ENCODE measurements at regions not wholly inside any gene's neighbourhood (a gene's known extent, or its start where the extent isn't known, plus 50 kb on each side); places are given as distances from the start of the nearest gene placed in this dataset.

GRCh38 chr2:235378944-235379343, 114.9 kb upstream of the AGAP1 start:
- ChIA-PET CTCF (no interaction called here), POLR2A (no interaction called here)
- Mint-ChIP-seq H3K36me3 (no peaks in the 10 kb centered on the region), H3K4me1 (ENCODE audit: low read depth) (no peaks in the 10 kb centered on the region), H3K27ac (no peak overlapping the region), H3K27me3 (peaks cover 8% of the 10 kb centered on the region), H3K4me3 (no peak overlapping the region), H3K9me3 (no peaks in the 10 kb centered on the region)
- DNase-seq: no peak
- intact Hi-C loops (cut with micrococcal nuclease): no loop called here

- Mint-ChIP-seq H3K27ac (no peak overlapping the region), H3K36me3 (no peaks in the 10 kb centered on the region), H3K27me3 (peaks cover 5% of the 10 kb centered on the region), H3K9me3 (no peaks in the 10 kb centered on the region), H3K4me1 (ENCODE audit: low read depth) (no peaks in the 10 kb centered on the region), H3K4me3 (no peak overlapping the region)
- ChIA-PET CTCF (no interaction called here), POLR2A (no interaction called here)
- intact Hi-C loops (cut with micrococcal nuclease): no loop called here
- no peak for DNase-seq
Observed at GRCh38 chr2:235381261-235381912, 112.5 kb upstream of the AGAP1 start.

- H3K4me1 Mint-ChIP-seq (ENCODE audit: low read depth): no peaks in the 10 kb centered on the region
- no peak overlapping the region for H3K4me3 Mint-ChIP-seq
- ChIA-PET POLR2A (no interaction called here), CTCF (no interaction called here)
- peaks cover 4% of the 10 kb centered on the region for H3K27me3 Mint-ChIP-seq
- no peak overlapping the region for H3K27ac Mint-ChIP-seq
- DNase-seq: no peak
- intact Hi-C loops (cut with micrococcal nuclease): no loop called here
- no peaks in the 10 kb centered on the region for H3K9me3 Mint-ChIP-seq
- no peaks in the 10 kb centered on the region for H3K36me3 Mint-ChIP-seq
Observed at GRCh38 chr2:235382179-235382578, 111.7 kb upstream of the AGAP1 start.

- ChIA-PET POLR2A (no interaction called here), CTCF (no interaction called here)
- Mint-ChIP-seq H3K36me3 (no peaks in the 10 kb centered on the region), H3K27ac (no peak overlapping the region), H3K4me3 (no peak overlapping the region), H3K4me1 (ENCODE audit: low read depth) (no peaks in the 10 kb centered on the region), H3K9me3 (no peaks in the 10 kb centered on the region), H3K27me3 (peaks cover 3% of the 10 kb centered on the region)
- no peak for DNase-seq
- intact Hi-C loops (cut with micrococcal nuclease): no loop called here
Observed at GRCh38 chr2:235382601-235383000, 111.2 kb upstream of the AGAP1 start.

GRCh38 chr2:235383272-235383843, 110.5 kb upstream of the AGAP1 start:
- ChIA-PET CTCF (no interaction called here), POLR2A (no interaction called here)
- H3K36me3 Mint-ChIP-seq: no peaks in the 10 kb centered on the region
- peaks cover 3% of the 10 kb centered on the region for H3K27me3 Mint-ChIP-seq
- no peak overlapping the region for H3K27ac Mint-ChIP-seq
- H3K4me1 Mint-ChIP-seq (ENCODE audit: low read depth): no peaks in the 10 kb centered on the region
- H3K9me3 Mint-ChIP-seq: no peaks in the 10 kb centered on the region
- no peak for DNase-seq
- H3K4me3 Mint-ChIP-seq: no peak overlapping the region
- intact Hi-C loops (cut with micrococcal nuclease): no loop called here

GRCh38 chr2:235384624-235385023, 109.2 kb upstream of the AGAP1 start:
- intact Hi-C loops (cut with micrococcal nuclease): no loop called here
- POLR2A ChIA-PET: no interaction called here

GRCh38 chr2:235389626-235390025, 104.2 kb upstream of the AGAP1 start:
- CTCF ChIA-PET: no interaction called here
- H3K9me3 Mint-ChIP-seq: no peaks in the 10 kb centered on the region
- H3K36me3 Mint-ChIP-seq: no peaks in the 10 kb centered on the region
- no peak overlapping the region for H3K4me3 Mint-ChIP-seq
- POLR2A ChIA-PET: no interaction called here
- peaks cover 3% of the 10 kb centered on the region for H3K27me3 Mint-ChIP-seq
- H3K27ac Mint-ChIP-seq: no peak overlapping the region
- H3K4me1 Mint-ChIP-seq (ENCODE audit: low read depth): peaks cover 12% of the 10 kb centered on the region
- intact Hi-C loops (cut with micrococcal nuclease): no loop called here
- DNase-seq: no peak

More at GRCh38 chr2:235384624-235385023, 109.2 kb upstream of the AGAP1 start:
- H3K36me3 Mint-ChIP-seq: no peaks in the 10 kb centered on the region
- H3K27me3 Mint-ChIP-seq: peaks cover 3% of the 10 kb centered on the region
- CTCF ChIA-PET: no interaction called here
- no peak for DNase-seq
- no peaks in the 10 kb centered on the region for H3K4me1 Mint-ChIP-seq (ENCODE audit: low read depth)
- H3K27ac Mint-ChIP-seq: no peak overlapping the region
- no peaks in the 10 kb centered on the region for H3K9me3 Mint-ChIP-seq
- H3K4me3 Mint-ChIP-seq: no peak overlapping the region

GRCh38 chr2:235390108-235390815, 103.6 kb upstream of the AGAP1 start:
- peak; percentile 76 for DNase-seq
- no peak overlapping the region for H3K27ac Mint-ChIP-seq
- CTCF ChIA-PET: no interaction called here
- intact Hi-C loops (cut with micrococcal nuclease): no loop called here
- H3K4me3 Mint-ChIP-seq: no peak overlapping the region
- H3K9me3 Mint-ChIP-seq: no peaks in the 10 kb centered on the region
- peaks cover 5% of the 10 kb centered on the region for H3K27me3 Mint-ChIP-seq
- no peaks in the 10 kb centered on the region for H3K36me3 Mint-ChIP-seq
- peaks cover 12% of the 10 kb centered on the region for H3K4me1 Mint-ChIP-seq (ENCODE audit: low read depth)
- POLR2A ChIA-PET: no interaction called here

- H3K36me3 Mint-ChIP-seq: no peaks in the 10 kb centered on the region
- peaks cover 5% of the 10 kb centered on the region for H3K27me3 Mint-ChIP-seq
- ChIA-PET POLR2A (no interaction called here), CTCF (no interaction called here)
- no peak overlapping the region for H3K4me3 Mint-ChIP-seq
- DNase-seq: no peak
- H3K27ac Mint-ChIP-seq: no peak overlapping the region
- intact Hi-C loops (cut with micrococcal nuclease): no loop called here
- no peaks in the 10 kb centered on the region for H3K9me3 Mint-ChIP-seq
- peaks cover 12% of the 10 kb centered on the region for H3K4me1 Mint-ChIP-seq (ENCODE audit: low read depth)
Observed at GRCh38 chr2:235390816-235391194, 103.0 kb upstream of the AGAP1 start.

- H3K36me3 Mint-ChIP-seq: no peaks in the 10 kb centered on the region
- no peaks in the 10 kb centered on the region for H3K9me3 Mint-ChIP-seq
- intact Hi-C loops (cut with micrococcal nuclease): no loop called here
- POLR2A ChIA-PET: no interaction called here
- CTCF ChIA-PET: no interaction called here
- no peak overlapping the region for H3K4me3 Mint-ChIP-seq
- H3K27me3 Mint-ChIP-seq: peaks cover 10% of the 10 kb centered on the region
- DNase-seq: no peak
- H3K4me1 Mint-ChIP-seq (ENCODE audit: low read depth): peaks cover 12% of the 10 kb centered on the region
- H3K27ac Mint-ChIP-seq: no peak overlapping the region
Observed at GRCh38 chr2:235391921-235392615, 101.8 kb upstream of the AGAP1 start.

GRCh38 chr2:235394278-235394828, 99.5 kb upstream of the AGAP1 start:
- DNase-seq: no peak
- H3K27me3 Mint-ChIP-seq: peaks cover 10% of the 10 kb centered on the region
- no peaks in the 10 kb centered on the region for H3K9me3 Mint-ChIP-seq
- H3K4me1 Mint-ChIP-seq (ENCODE audit: low read depth): peaks cover 12% of the 10 kb centered on the region
- no peak overlapping the region for H3K27ac Mint-ChIP-seq
- ChIA-PET CTCF (no interaction called here), POLR2A (no interaction called here)
- H3K4me3 Mint-ChIP-seq: no peak overlapping the region
- no peaks in the 10 kb centered on the region for H3K36me3 Mint-ChIP-seq
- intact Hi-C loops (cut with micrococcal nuclease): no loop called here

GRCh38 chr2:235396071-235396846, 97.6 kb upstream of the AGAP1 start:
- no peaks in the 10 kb centered on the region for H3K9me3 Mint-ChIP-seq
- intact Hi-C loops (cut with micrococcal nuclease): no loop called here
- ChIA-PET POLR2A (no interaction called here), CTCF (no interaction called here)
- no peak overlapping the region for H3K4me3 Mint-ChIP-seq
- no peak for DNase-seq
- H3K27me3 Mint-ChIP-seq: peaks cover 11% of the 10 kb centered on the region
- no peaks in the 10 kb centered on the region for H3K4me1 Mint-ChIP-seq (ENCODE audit: low read depth)
- H3K36me3 Mint-ChIP-seq: no peaks in the 10 kb centered on the region
- no peak overlapping the region for H3K27ac Mint-ChIP-seq

Data from activated CD4-positive, alpha-beta memory T cell treated with anti-CD3 and anti-CD28 coated beads for 36 hours (primary cell).